ENCODE measurements at regions not wholly inside any gene's neighbourhood (a gene's known extent, or its start where the extent isn't known, plus 50 kb on each side); places are given as distances from the start of the nearest gene placed in this dataset.

DNA sequence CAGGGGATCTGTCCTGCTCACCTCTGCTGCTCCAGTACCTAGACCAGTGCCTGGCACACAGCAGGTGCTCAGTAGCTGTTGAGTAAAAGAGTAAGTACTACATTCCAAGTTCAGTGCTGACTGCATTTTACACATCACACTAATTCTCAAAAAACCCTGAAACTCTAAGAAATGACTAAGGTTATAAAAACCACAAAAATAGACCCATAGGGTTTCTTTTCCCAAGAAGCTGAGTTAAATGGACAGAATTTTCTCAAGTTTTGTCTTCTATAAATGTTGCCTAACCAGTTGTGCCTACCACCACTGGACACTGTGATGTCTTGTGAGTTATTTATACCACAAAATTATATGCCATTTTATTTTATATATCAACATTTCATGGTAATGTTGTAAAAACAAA, 78.9 kb upstream of the RXFP1 start:
- intact Hi-C loops (cut with micrococcal nuclease; ENCODE audit: unreplicated experiment) (no loop called here), in situ Hi-C loops (cut with HindIII; ENCODE audit: low pct_unique_long_range_greater_than_20kb, low sequenced_read_pairs) (no loop called here)
- Histone ChIP-seq H3K36me3 (ENCODE audit: control insufficient read depth, insufficient read depth, low read length) (no peaks in the 10 kb centered on the region), H3K27ac (ENCODE audit: low read length) (no peak overlapping the region), H3K9me3 (ENCODE audit: control insufficient read depth, insufficient read depth, low read depth, low read length) (no peaks in the 10 kb centered on the region), H3K4me3 (ENCODE audit: low read depth in 2 of 2, low read length in 2 of 2) (no peak overlapping the region), H3K27me3 (ENCODE audit: control insufficient read depth, insufficient read depth, low read length) (no peaks in the 10 kb centered on the region), H3K4me1 (ENCODE audit: control insufficient read depth, insufficient read depth, low read length) (no peaks in the 10 kb centered on the region)
- no peak for TF ChIP-seq SIN3A (IDR thresholded peaks at IDR 0.05; ENCODE audit: borderline replicate concordance, insufficient read depth, low read depth, low read length)
- TF ChIP-seq TCF7L2 (IDR thresholded peaks at IDR 0.05; ENCODE audit: low read depth, low read length): no peak
- TF ChIP-seq REST (IDR thresholded peaks at IDR 0.05; ENCODE audit: insufficient read depth in 1 of 2, low read depth in 2 of 2, low read length in 1 of 2): no peak
- TF ChIP-seq, protein P1, sequence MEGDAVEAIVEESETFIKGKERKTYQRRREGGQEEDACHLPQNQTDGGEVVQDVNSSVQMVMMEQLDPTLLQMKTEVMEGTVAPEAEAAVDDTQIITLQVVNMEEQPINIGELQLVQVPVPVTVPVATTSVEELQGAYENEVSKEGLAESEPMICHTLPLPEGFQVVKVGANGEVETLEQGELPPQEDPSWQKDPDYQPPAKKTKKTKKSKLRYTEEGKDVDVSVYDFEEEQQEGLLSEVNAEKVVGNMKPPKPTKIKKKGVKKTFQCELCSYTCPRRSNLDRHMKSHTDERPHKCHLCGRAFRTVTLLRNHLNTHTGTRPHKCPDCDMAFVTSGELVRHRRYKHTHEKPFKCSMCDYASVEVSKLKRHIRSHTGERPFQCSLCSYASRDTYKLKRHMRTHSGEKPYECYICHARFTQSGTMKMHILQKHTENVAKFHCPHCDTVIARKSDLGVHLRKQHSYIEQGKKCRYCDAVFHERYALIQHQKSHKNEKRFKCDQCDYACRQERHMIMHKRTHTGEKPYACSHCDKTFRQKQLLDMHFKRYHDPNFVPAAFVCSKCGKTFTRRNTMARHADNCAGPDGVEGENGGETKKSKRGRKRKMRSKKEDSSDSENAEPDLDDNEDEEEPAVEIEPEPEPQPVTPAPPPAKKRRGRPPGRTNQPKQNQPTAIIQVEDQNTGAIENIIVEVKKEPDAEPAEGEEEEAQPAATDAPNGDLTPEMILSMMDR (IDR thresholded peaks at IDR 0.05): no peak
- TF ChIP-seq POLR2AphosphoS5 (IDR thresholded peaks at IDR 0.05; ENCODE audit: low read depth, low read length): no peak
- ATAC-seq: no peak
- CTCF ChIA-PET: no interaction called here
- POLR2A ChIA-PET: no interaction called here
- DNase-seq (ENCODE audit: low read depth, low spot score): no peak
- BruUV-seq (replicated peaks): no TSS peak

GRCh38 chr4:158443731-158444130, 78.0 kb upstream of the RXFP1 start:
- intact Hi-C loops (cut with micrococcal nuclease; ENCODE audit: unreplicated experiment) (no loop called here), in situ Hi-C loops (cut with HindIII; ENCODE audit: low pct_unique_long_range_greater_than_20kb, low sequenced_read_pairs) (no loop called here)
- no peaks in the 10 kb centered on the region for H3K4me1 ChIP-seq (ENCODE audit: control insufficient read depth, insufficient read depth, low read length)
- TF ChIP-seq SIN3A (IDR thresholded peaks at IDR 0.05; ENCODE audit: borderline replicate concordance, insufficient read depth, low read depth, low read length): no peak
- TF ChIP-seq POLR2AphosphoS5 (IDR thresholded peaks at IDR 0.05; ENCODE audit: low read depth, low read length): no peak
- no peak for TF ChIP-seq REST (IDR thresholded peaks at IDR 0.05; ENCODE audit: insufficient read depth in 1 of 2, low read depth in 2 of 2, low read length in 1 of 2)
- TF ChIP-seq, protein P1 (IDR thresholded peaks at IDR 0.05): no peak
- no peak for TF ChIP-seq TCF7L2 (IDR thresholded peaks at IDR 0.05; ENCODE audit: low read depth, low read length)
- BruUV-seq (replicated peaks): no TSS peak
- no peak for DNase-seq (ENCODE audit: low read depth, low spot score)
- CTCF ChIA-PET: no interaction called here
- H3K27ac ChIP-seq (ENCODE audit: low read length): no peak overlapping the region
- H3K27me3 ChIP-seq (ENCODE audit: control insufficient read depth, insufficient read depth, low read length): no peaks in the 10 kb centered on the region
- no peaks in the 10 kb centered on the region for H3K9me3 ChIP-seq (ENCODE audit: control insufficient read depth, insufficient read depth, low read depth, low read length)
- H3K4me3 ChIP-seq (ENCODE audit: low read depth in 2 of 2, low read length in 2 of 2): no peak overlapping the region
- POLR2A ChIA-PET: no interaction called here
- ATAC-seq: no peak
- H3K36me3 ChIP-seq (ENCODE audit: control insufficient read depth, insufficient read depth, low read length): no peaks in the 10 kb centered on the region

Measured in Panc1 (cell line).